K562 (cell line): ENCODE measurements at regions not wholly inside any gene's neighbourhood (a gene's known extent, or its start where the extent isn't known, plus 50 kb on each side); places are given as distances from the start of the nearest gene placed in this dataset.

Source experiments
- ATAC-seq: fragments of 200-7000 bp; cut with Tn5 transposase; 3 replicates; pipeline ENCODE4 v1.9.1; 2020; ENCODE audit warnings: moderate library complexity
- BruUV-seq: library from RNA; stranded (reverse); fragments of 400-500 nt; replicated peaks from 2 replicates; lab custom pipeline; 2021; lab: Mats Ljungman, UMichigan
- CTCF ChIA-PET: fragments of 300-600 bp; formaldehyde crosslinking; extraction: SDS; loops from one replicate; lab custom pipeline; 2021; ENCODE audit warnings: low intra/inter-chr PET ratio; lab: Yijun Ruan, JAX
- POLR2A ChIA-PET: fragments of 300-600, 350-650 bp; sonication (Branson Sonifier 250); formaldehyde crosslinking; extraction: SDS; loops from one replicate; lab custom pipeline; 2021; ENCODE audit warnings: antibody characterized with exemption, inconsistent platforms; lab: Yijun Ruan, JAX
- DNase-seq, 4 experiments: peaks; one replicate each; pipeline versions ENCODE4 v3.0.0 to v3.0.0-alpha.2; 2011 to 2018; ENCODE audit warnings: low spot score in 3 of 4, mixed read lengths in 3 of 4; ENCODE audit errors: extremely low read depth in 1 of 4
- FAIRE-seq: peaks from 2 replicates; lab custom pipeline; 2011; peaks lifted over from hg19 to GRCh38; lab: Jason Lieb, UNC
- H2AFZ ChIP-seq: 2 replicates; pipeline ENCODE4 v1.6.0; 2011; ENCODE audit warnings: low read depth, low read length, control low read depth, inconsistent platforms
- H3K27ac ChIP-seq: fragments of 200-600 bp; 3 replicates; pipeline ENCODE4 v1.8.0; 2011; ENCODE audit warnings: low read depth, mild to moderate bottlenecking, control low read depth, inconsistent platforms, low read length, moderate library complexity, mixed read lengths; ENCODE audit errors: extremely low read depth
- H3K27me3 ChIP-seq, 2 experiments: fragments of 300-600 bp in 1 of 2; 2 replicates in 1 of 2; 3 replicates in 1 of 2; pipeline versions ENCODE4 v1.6.0 to v1.8.0; 2011; ENCODE audit warnings: inconsistent platforms in 2 of 2, low read length in 2 of 2, mild to moderate bottlenecking in 1 of 2, mixed read lengths in 1 of 2, moderate library complexity in 1 of 2; ENCODE audit not compliant: control insufficient read depth in 2 of 2, insufficient read depth in 2 of 2
- H3K36me3 ChIP-seq: fragments of 300-600 bp; 3 replicates; pipeline ENCODE4 v1.8.0; 2011; ENCODE audit warnings: mild to moderate bottlenecking, low read length, inconsistent platforms; ENCODE audit not compliant: control insufficient read depth, insufficient read depth
- H3K4me1 ChIP-seq, 2 experiments: fragments of 200-600 bp in 1 of 2; replicated peaks in 1 of 2; 2 replicates in 1 of 2; 3 replicates in 1 of 2; pipeline versions ENCODE4 v1.5.1 to v1.8.0; 2011; ENCODE audit warnings: inconsistent platforms in 2 of 2, low read length in 2 of 2, mild to moderate bottlenecking in 1 of 2, mixed read lengths in 1 of 2, moderate library complexity in 1 of 2; ENCODE audit not compliant: control insufficient read depth in 2 of 2, insufficient read depth in 2 of 2
- H3K4me2 ChIP-seq: 2 replicates; pipeline ENCODE4 v1.6.1; 2011; ENCODE audit warnings: low read length, control low read depth, inconsistent platforms, mixed read lengths; ENCODE audit not compliant: insufficient read depth
- H3K4me3 ChIP-seq: fragments of 200-600 bp; sonication (generic), shearing (Covaris generic); 2 replicates; pipeline ENCODE4 v1.5.1; 2016; ENCODE audit warnings: control low read depth, inconsistent platforms
- H3K79me2 ChIP-seq: fragments of 200-600 bp; 3 replicates; pipeline ENCODE4 v1.8.0; 2011; ENCODE audit warnings: low read length, inconsistent platforms; ENCODE audit not compliant: control insufficient read depth, insufficient read depth
- H3K9ac ChIP-seq, 2 experiments: 2 replicates each; pipeline versions ENCODE4 v1.6.0 to v1.6.1; 2011; ENCODE audit warnings: low read depth in 2 of 2, low read length in 2 of 2, control low read depth in 1 of 2, inconsistent platforms in 1 of 2, mild to moderate bottlenecking in 1 of 2, mixed read lengths in 1 of 2; ENCODE audit not compliant: insufficient read depth in 1 of 2
- H3K9me1 ChIP-seq: one replicate; pipeline ENCODE4 v1.6.0; 2011; ENCODE audit warnings: inconsistent platforms, mild to moderate bottlenecking, low read length, moderate library complexity; ENCODE audit not compliant: control insufficient read depth, insufficient read depth
- H3K9me3 ChIP-seq: replicated peaks from 2 replicates; pipeline ENCODE4 v1.5.1; 2011; ENCODE audit warnings: low read depth, low read length, inconsistent platforms; ENCODE audit not compliant: control insufficient read depth, insufficient read depth
- H4K20me1 ChIP-seq: replicated peaks from 2 replicates; pipeline ENCODE4 v1.6.1; 2011; ENCODE audit warnings: low read length, inconsistent platforms, mixed read lengths; ENCODE audit not compliant: control insufficient read depth, insufficient read depth
- ARNT ChIP-seq, 2 experiments: fragments of 450-650 bp; IDR thresholded peaks; 2 replicates each; pipeline ENCODE4 v1.6.1; 2016; ENCODE audit warnings: mild to moderate bottlenecking in 1 of 2
- CREB3 ChIP-seq: fragments of 450-650 bp; conservative IDR thresholded peaks from 2 replicates; pipeline ENCODE4 v1.6.1; 2016; ENCODE audit warnings: missing genetic modification characterization, low read depth, mild to moderate bottlenecking, missing compliant biosample characterization, moderate library complexity
- DLX4 ChIP-seq: fragments of 250-450 bp; sonication (Bioruptor Pico); IDR thresholded peaks from 2 replicates; pipeline ENCODE4 v1.6.1; 2021; ENCODE audit warnings: mild to moderate bottlenecking
- FIP1L1 ChIP-seq: fragments of 200-400 bp; formaldehyde crosslinking; IDR thresholded peaks from 2 replicates; pipeline ENCODE4 v1.6.1; 2018; ENCODE audit warnings: mild to moderate bottlenecking, low read depth, low read length; ENCODE audit not compliant: poor library complexity, severe bottlenecking
- FOS ChIP-seq: IDR thresholded peaks from 3 replicates; pipeline ENCODE4 v1.6.1; 2011; ENCODE audit not compliant: insufficient read length; ENCODE audit errors: extremely low read depth
- FOXK1 ChIP-seq: sonication (generic); formaldehyde crosslinking; IDR thresholded peaks from 2 replicates; pipeline ENCODE4 v1.8.0; 2022; ENCODE audit warnings: missing genetic modification reagents, mild to moderate bottlenecking, borderline replicate concordance
- GATAD2B ChIP-seq: fragments of 450-650 bp; IDR thresholded peaks from 2 replicates; pipeline ENCODE4 v1.6.1; 2017; ENCODE audit warnings: mild to moderate bottlenecking, borderline replicate concordance
- HDAC1 ChIP-seq, 2 experiments: fragments of 450-650 bp; IDR thresholded peaks; 2 replicates each; pipeline ENCODE4 v1.6.1; 2016 to 2017; ENCODE audit warnings: inconsistent platforms in 1 of 2, mild to moderate bottlenecking in 1 of 2, moderate library complexity in 1 of 2
- HNRNPH1 ChIP-seq: fragments of 200-400 bp; formaldehyde crosslinking; optimal IDR thresholded peaks from 2 replicates; pipeline ENCODE3; 2017; ENCODE audit warnings: low read depth, mild to moderate bottlenecking, low read length, moderate library complexity
- NRF1 ChIP-seq, 2 experiments: fragments of 450-650 bp; IDR thresholded peaks in 1 of 2; conservative IDR thresholded peaks in 1 of 2; 2 replicates each; pipeline ENCODE4 v1.6.1; 2014; ENCODE audit warnings: mild to moderate bottlenecking in 2 of 2
- PHF21A ChIP-seq: fragments of 450-650 bp; IDR thresholded peaks from 2 replicates; pipeline ENCODE4 v1.6.1; 2017; ENCODE audit warnings: low read depth, borderline replicate concordance
- RBM25 ChIP-seq: fragments of 200-400 bp; formaldehyde crosslinking; IDR thresholded peaks from 2 replicates; pipeline ENCODE4 v1.6.1; 2018; ENCODE audit warnings: low read length, low read depth, moderate library complexity; ENCODE audit not compliant: severe bottlenecking
- ZEB2 ChIP-seq: fragments of 450-650 bp; IDR thresholded peaks from 2 replicates; pipeline ENCODE4 v1.6.1; 2016
- ZNF707 ChIP-seq: fragments of 250-450 bp; sonication (Bioruptor Pico); conservative IDR thresholded peaks from 2 replicates; pipeline ENCODE4 v1.8.0; 2022; ENCODE audit warnings: inconsistent platforms, mild to moderate bottlenecking, moderate library complexity
- WGBS: fragments of 100-300 bp; shearing (Covaris generic); methylation state at CpG from one replicate; pipeline ENCODE4 v1.1.6; 2016; ENCODE audit warnings: low coverage, mixed read lengths; ENCODE audit not compliant: insufficient coverage; ENCODE audit errors: missing lambda C conversion rate; 5-methylcytosine and 5-hydroxymethylcytosine counted together
- in situ Hi-C: fragments of 300-500 bp; cut with MboI; formaldehyde crosslinking; loops from 4 replicates; pipeline ENCODE4 v1.15.0; 2018; ENCODE audit warnings: inconsistent platforms, mixed read lengths
- intact Hi-C: fragments of 100-400 bp; cut with micrococcal nuclease; formaldehyde crosslinking; loops from 2 replicates; pipeline ENCODE4 v1.14.2; 2022

GRCh38 chr2:479490-480176 is 191.7 kb upstream of the ALKAL2 start:
- Histone ChIP-seq H3K27me3 (peaks cover 0 to 18% of the 10 kb centered on the region in 2 experiments; a peak in 4 of 5 replicates), H3K9ac (no peak overlapping the region), H3K4me3 (no peak overlapping the region), H3K36me3 (no peaks in the 10 kb centered on the region), H4K20me1 (no peaks in the 10 kb centered on the region; the same call in 1 of the 2 replicates)
- ATAC-seq (no peak), DNase-seq (no peak)
- POLR2A ChIA-PET: interaction anchor here (0.5 kb wide), 1 partner anchor 66 kb away, joined by 4 read pairs; no protein-coding TSS in a partner anchor
- in situ Hi-C loops: no loop called here
- 5% methylated on average over 12 of the region's 13 CpGs for WGBS
- TF ChIP-seq HDAC1 (IDR thresholded peaks at IDR 0.05) (no peak), NRF1 (conservative IDR thresholded peaks at IDR 0.05 in 1 of 2, IDR thresholded peaks at IDR 0.05 in 1 of 2) (peak in 1 of 2 experiments; percentile 17; a peak in 1 of 4 replicates), FIP1L1 (no peak)
- TF ChIP-seq, all 486 proteins: peak for 1
- Histone ChIP-seq H3K4me2 (no peak overlapping the region), H3K27ac (no peak overlapping the region), H3K9me1 (no peaks in the 10 kb centered on the region), H2AFZ (no peak overlapping the region), H3K4me1 (peaks cover 0 to 3% of the 10 kb centered on the region in 2 experiments; a peak in 1 of 5 replicates), H3K9me3 (no peaks in the 10 kb centered on the region), H3K79me2 (no peaks in the 10 kb centered on the region)
- no TSS peak for BruUV-seq
- no peak for FAIRE-seq
- intact Hi-C loops: no loop called here
- CTCF ChIA-PET: no interaction called here

GRCh38 chr2:479031-479430 is 191.1 kb upstream of the ALKAL2 start:
- Histone ChIP-seq H3K27ac (no peak overlapping the region), H4K20me1 (no peaks in the 10 kb centered on the region; the same call in 1 of the 2 replicates), H3K4me3 (no peak overlapping the region), H3K9me3 (no peaks in the 10 kb centered on the region), H3K9ac (no peak overlapping the region), H3K9me1 (no peaks in the 10 kb centered on the region), H3K4me2 (no peak overlapping the region), H3K4me1 (peaks cover 0 to 3% of the 10 kb centered on the region in 2 experiments; a peak in 1 of 5 replicates), H3K27me3 (peaks cover 0 to 12% of the 10 kb centered on the region in 2 experiments; a peak in 4 of 5 replicates), H2AFZ (no peak overlapping the region), H3K36me3 (no peaks in the 10 kb centered on the region), H3K79me2 (no peaks in the 10 kb centered on the region)
- no peak for FAIRE-seq
- intact Hi-C loops (no loop called here), in situ Hi-C loops (no loop called here)
- 9% methylated on average over 11 of the region's 11 CpGs for WGBS
- ChIA-PET POLR2A (no interaction called here), CTCF (no interaction called here)
- no TSS peak for BruUV-seq
- ATAC-seq: no peak
- no peak for DNase-seq
- TF ChIP-seq FOXK1 (no peak), GATAD2B (no peak), FOS (no peak), ARNT (IDR thresholded peaks at IDR 0.05) (no peak), RBM25 (no peak), CREB3 (tag) (no peak), ZEB2 (no peak), HNRNPH1 (no peak), ZNF707 (no peak), PHF21A (no peak), DLX4 (no peak)
